SK-N-SH (cell line): ENCODE measurements at regions not wholly inside any gene's neighbourhood (a gene's known extent, or its start where the extent isn't known, plus 50 kb on each side); places are given as distances from the start of the nearest gene placed in this dataset.

Source experiments
- CTCF ChIA-PET: fragments of 300-600, 350-600 bp; formaldehyde crosslinking; extraction: SDS; loops from one replicate; lab custom pipeline; 2021; lab: Yijun Ruan, JAX
- POLR2A ChIA-PET: fragments of 350-600 bp; sonication (Branson Sonifier 250); formaldehyde crosslinking; extraction: SDS; loops from one replicate; lab custom pipeline; 2020; ENCODE audit warnings: antibody characterized with exemption, inconsistent platforms; lab: Yijun Ruan, JAX
- DNase-seq: peaks from one replicate; pipeline ENCODE4 v3.0.0; 2012
- H2AFZ ChIP-seq: fragments of 200-600 bp; sonication (generic); 2 replicates; pipeline ENCODE4 v1.8.1; 2016; ENCODE audit warnings: antibody characterized with exemption, mild to moderate bottlenecking, low read depth
- H3F3A ChIP-seq: fragments of 200-600 bp; sonication (generic); replicated peaks from 2 replicates; pipeline ENCODE3; 2016; ENCODE audit warnings: antibody characterized with exemption, mild to moderate bottlenecking; ENCODE audit not compliant: insufficient read depth
- H3K27ac ChIP-seq, 2 experiments: fragments of 200-500 bp in 1 of 2; fragments of 200-600 bp in 1 of 2; sonication (Bioruptor generic) in 1 of 2; sonication (generic), shearing (Covaris generic) in 1 of 2; 2 replicates each; pipeline versions ENCODE4 v1.5.1 to v1.6.1; 2014 to 2016; ENCODE audit warnings: low read depth in 2 of 2, inconsistent platforms in 1 of 2, low read length in 1 of 2, mild to moderate bottlenecking in 1 of 2, mixed read lengths in 1 of 2
- H3K27me3 ChIP-seq: fragments of 200-600 bp; sonication (generic), shearing (Covaris generic); 2 replicates; pipeline ENCODE4 v1.6.1; 2016; ENCODE audit warnings: mixed run types; ENCODE audit not compliant: insufficient read depth
- H3K36me3 ChIP-seq, 2 experiments: fragments of 200-500 bp in 1 of 2; fragments of 200-600 bp in 1 of 2; sonication (Bioruptor generic) in 1 of 2; sonication (generic) in 1 of 2; replicated peaks in 1 of 2; 2 replicates each; pipeline versions ENCODE3 to v1.5.1; 2014 to 2016; ENCODE audit warnings: low read length in 1 of 2, mild to moderate bottlenecking in 1 of 2; ENCODE audit not compliant: insufficient read depth in 2 of 2, control insufficient read depth in 1 of 2
- H3K4me1 ChIP-seq, 2 experiments: fragments of 200-500 bp in 1 of 2; fragments of 200-600 bp in 1 of 2; sonication (Bioruptor generic) in 1 of 2; sonication (generic), shearing (Covaris generic) in 1 of 2; 2 replicates each; pipeline versions ENCODE4 v1.5.1 to v1.6.1; 2014 to 2016; ENCODE audit warnings: low read depth in 1 of 2, low read length in 1 of 2, mixed run types in 1 of 2; ENCODE audit not compliant: insufficient read depth in 2 of 2, control insufficient read depth in 1 of 2
- H3K4me2 ChIP-seq: fragments of 200-600 bp; sonication (generic), shearing (Covaris generic); 2 replicates; pipeline ENCODE4 v1.6.1; 2017; ENCODE audit warnings: mixed run types
- H3K4me3 ChIP-seq, 2 experiments: fragments of 200-500 bp in 1 of 2; fragments of 200-600 bp in 1 of 2; sonication (Bioruptor generic) in 1 of 2; sonication (generic), shearing (Covaris generic) in 1 of 2; 2 replicates each; pipeline versions ENCODE4 v1.5.1 to v1.8.1; 2014 to 2016; ENCODE audit warnings: low read depth in 2 of 2, inconsistent platforms in 1 of 2, low read length in 1 of 2, mild to moderate bottlenecking in 1 of 2, mixed read lengths in 1 of 2, moderate library complexity in 1 of 2
- H3K79me2 ChIP-seq: fragments of 200-600 bp; sonication (generic); 2 replicates; pipeline ENCODE4 v1.8.1; 2017; ENCODE audit warnings: mild to moderate bottlenecking; ENCODE audit not compliant: insufficient read depth
- H3K9ac ChIP-seq: fragments of 200-600 bp; sonication (generic); 2 replicates; pipeline ENCODE4 v1.6.1; 2017; ENCODE audit warnings: mixed run types
- H3K9me2 ChIP-seq: fragments of 200-600 bp; sonication (generic); 2 replicates; pipeline ENCODE4 v1.6.1; 2017; ENCODE audit warnings: mixed run types
- H3K9me3 ChIP-seq: fragments of 200-600 bp; sonication (generic); 2 replicates; pipeline ENCODE4 v1.6.1; 2017; ENCODE audit warnings: mixed run types, mild to moderate bottlenecking, moderate library complexity
- H4K20me1 ChIP-seq: fragments of 200-600 bp; sonication (generic); 2 replicates; pipeline ENCODE4 v1.6.1; 2017; ENCODE audit warnings: mild to moderate bottlenecking, mixed run types; ENCODE audit not compliant: insufficient read depth
- CTCF ChIP-seq: fragments of 200-600 bp; sonication (generic); IDR thresholded peaks from 2 replicates; pipeline ENCODE4 v1.6.1; 2017; ENCODE audit warnings: antibody characterized with exemption, mild to moderate bottlenecking, moderate library complexity
- GATA2 ChIP-seq: sonication (generic); formaldehyde crosslinking; IDR thresholded peaks from 2 replicates; pipeline ENCODE4 v1.5.0; 2020; ENCODE audit warnings: mild to moderate bottlenecking, missing genetic modification reagents
- JUND ChIP-seq: IDR thresholded peaks from 2 replicates; pipeline ENCODE4 v1.4.0; 2012
- NFIC ChIP-seq: IDR thresholded peaks from 2 replicates; pipeline ENCODE4 v1.4.0; 2012; ENCODE audit warnings: borderline replicate concordance
- NRF1 ChIP-seq: IDR thresholded peaks from 2 replicates; pipeline ENCODE4 v1.6.1; 2012; ENCODE audit warnings: low read depth, mild to moderate bottlenecking, low read length
- POLR2AphosphoS5 ChIP-seq: IDR thresholded peaks from 2 replicates; pipeline ENCODE4 v1.6.1; 2012; ENCODE audit warnings: low read depth, low read length
- RFX5 ChIP-seq: IDR thresholded peaks from 2 replicates; pipeline ENCODE4 v1.6.1; 2012; ENCODE audit warnings: mild to moderate bottlenecking, improper control_type of control experiment, low read length
- SIN3A ChIP-seq: IDR thresholded peaks from 2 replicates; pipeline ENCODE4 v1.6.1; 2012; ENCODE audit warnings: low read depth, mild to moderate bottlenecking, low read length, moderate library complexity, borderline replicate concordance
- SMC3 ChIP-seq: IDR thresholded peaks from 2 replicates; pipeline ENCODE4 v1.6.1; 2012; ENCODE audit warnings: low read depth, low read length, improper control_type of control experiment
- TEAD4 ChIP-seq: IDR thresholded peaks from 2 replicates; pipeline ENCODE4 v1.4.0; 2012; ENCODE audit warnings: mild to moderate bottlenecking, borderline replicate concordance; ENCODE audit not compliant: insufficient read depth
- USF1 ChIP-seq: IDR thresholded peaks from 2 replicates; pipeline ENCODE4 v1.4.0; 2012; ENCODE audit warnings: low read depth, borderline replicate concordance
- YY1 ChIP-seq: IDR thresholded peaks from 2 replicates; pipeline ENCODE4 v1.4.0; 2012; ENCODE audit warnings: low read depth, mild to moderate bottlenecking
- WGBS: methylation state at CpG from one replicate; pipeline ENCODE4 v1.1.6; 2017; ENCODE audit warnings: low lambda C conversion rate; 5-methylcytosine and 5-hydroxymethylcytosine counted together
- TF ChIP-seq, protein P1 (sequence below): fragments of 150-350 bp; IDR thresholded peaks from 2 replicates; pipeline ENCODE4 v1.6.1; 2016; ENCODE audit warnings: mild to moderate bottlenecking, low read depth, low read length
- TF ChIP-seq, protein P2 (sequence below): IDR thresholded peaks from 2 replicates; pipeline ENCODE4; 2012

DNA sequence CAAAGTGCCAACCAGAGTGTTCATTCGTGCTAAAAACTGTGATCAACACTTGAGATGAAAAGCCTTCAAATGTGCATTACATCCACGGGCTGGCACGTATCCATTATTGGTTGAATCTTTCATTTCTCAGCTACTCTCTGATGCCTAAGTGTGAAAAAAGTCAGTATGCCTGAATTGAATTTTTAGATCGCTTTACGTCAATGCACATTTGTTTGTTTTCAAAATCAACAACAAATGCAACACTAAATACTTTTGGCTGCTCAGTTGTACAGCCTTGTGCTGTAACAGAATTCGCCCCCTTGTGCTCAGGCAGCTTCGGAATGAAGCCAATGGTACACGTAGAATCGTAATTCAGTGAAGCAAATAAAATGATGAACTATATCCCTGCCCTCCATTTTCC, 446.5 kb upstream of the NRP1 start (continued):
- TF ChIP-seq, protein P1, sequence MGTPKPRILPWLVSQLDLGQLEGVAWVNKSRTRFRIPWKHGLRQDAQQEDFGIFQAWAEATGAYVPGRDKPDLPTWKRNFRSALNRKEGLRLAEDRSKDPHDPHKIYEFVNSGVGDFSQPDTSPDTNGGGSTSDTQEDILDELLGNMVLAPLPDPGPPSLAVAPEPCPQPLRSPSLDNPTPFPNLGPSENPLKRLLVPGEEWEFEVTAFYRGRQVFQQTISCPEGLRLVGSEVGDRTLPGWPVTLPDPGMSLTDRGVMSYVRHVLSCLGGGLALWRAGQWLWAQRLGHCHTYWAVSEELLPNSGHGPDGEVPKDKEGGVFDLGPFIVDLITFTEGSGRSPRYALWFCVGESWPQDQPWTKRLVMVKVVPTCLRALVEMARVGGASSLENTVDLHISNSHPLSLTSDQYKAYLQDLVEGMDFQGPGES, result no peak
- no peak for TF ChIP-seq RFX5

DNA sequence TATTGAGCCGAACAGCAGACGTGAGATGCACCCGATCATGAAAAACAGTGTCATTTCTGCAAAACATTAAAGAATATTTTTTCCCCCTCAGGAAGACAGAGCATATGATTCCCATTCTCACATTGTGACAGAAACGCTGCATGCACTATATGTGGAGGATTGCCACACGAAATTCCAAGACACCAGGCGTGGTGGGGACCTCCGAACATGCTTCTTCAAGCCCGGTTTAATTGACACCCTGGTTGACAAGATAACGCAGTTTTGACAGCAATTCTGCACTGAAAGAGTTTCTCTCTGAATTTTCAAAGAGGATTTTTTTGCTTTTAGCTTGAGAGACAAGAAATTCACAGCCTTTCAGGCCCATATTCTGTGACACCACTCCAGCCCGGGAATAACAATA, 442.8 kb upstream of the NRP1 start:
- Histone ChIP-seq H3K4me3 (no peak overlapping the region), H4K20me1 (no peaks in the 10 kb centered on the region), H3K27me3 (no peaks in the 10 kb centered on the region), H2AFZ (no peak overlapping the region), H3K4me1 (no peaks in the 10 kb centered on the region), H3K9ac (no peak overlapping the region), H3K79me2 (no peaks in the 10 kb centered on the region), H3K9me3 (no peaks in the 10 kb centered on the region), H3K27ac (no peak overlapping the region), H3K9me2 (no peaks in the 10 kb centered on the region), H3F3A (no peaks in the 10 kb centered on the region), H3K4me2 (no peak overlapping the region), H3K36me3 (no peaks in the 10 kb centered on the region)
- 76% methylated on average over 10 of the region's 10 CpGs for WGBS
- ChIA-PET POLR2A (no interaction called here), CTCF (interaction anchor here (0.6 kb wide), 1 partner anchor 11 kb away, joined by 3 read pairs; no protein-coding TSS in a partner anchor)
- DNase-seq, result no peak
- TF ChIP-seq, protein P2, sequence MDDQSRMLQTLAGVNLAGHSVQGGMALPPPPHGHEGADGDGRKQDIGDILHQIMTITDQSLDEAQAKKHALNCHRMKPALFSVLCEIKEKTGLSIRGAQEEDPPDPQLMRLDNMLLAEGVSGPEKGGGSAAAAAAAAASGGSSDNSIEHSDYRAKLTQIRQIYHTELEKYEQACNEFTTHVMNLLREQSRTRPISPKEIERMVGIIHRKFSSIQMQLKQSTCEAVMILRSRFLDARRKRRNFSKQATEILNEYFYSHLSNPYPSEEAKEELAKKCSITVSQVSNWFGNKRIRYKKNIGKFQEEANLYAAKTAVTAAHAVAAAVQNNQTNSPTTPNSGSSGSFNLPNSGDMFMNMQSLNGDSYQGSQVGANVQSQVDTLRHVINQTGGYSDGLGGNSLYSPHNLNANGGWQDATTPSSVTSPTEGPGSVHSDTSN, result no peak
- TF ChIP-seq NFIC (no peak), NRF1 (no peak), JUND (no peak)

DNA sequence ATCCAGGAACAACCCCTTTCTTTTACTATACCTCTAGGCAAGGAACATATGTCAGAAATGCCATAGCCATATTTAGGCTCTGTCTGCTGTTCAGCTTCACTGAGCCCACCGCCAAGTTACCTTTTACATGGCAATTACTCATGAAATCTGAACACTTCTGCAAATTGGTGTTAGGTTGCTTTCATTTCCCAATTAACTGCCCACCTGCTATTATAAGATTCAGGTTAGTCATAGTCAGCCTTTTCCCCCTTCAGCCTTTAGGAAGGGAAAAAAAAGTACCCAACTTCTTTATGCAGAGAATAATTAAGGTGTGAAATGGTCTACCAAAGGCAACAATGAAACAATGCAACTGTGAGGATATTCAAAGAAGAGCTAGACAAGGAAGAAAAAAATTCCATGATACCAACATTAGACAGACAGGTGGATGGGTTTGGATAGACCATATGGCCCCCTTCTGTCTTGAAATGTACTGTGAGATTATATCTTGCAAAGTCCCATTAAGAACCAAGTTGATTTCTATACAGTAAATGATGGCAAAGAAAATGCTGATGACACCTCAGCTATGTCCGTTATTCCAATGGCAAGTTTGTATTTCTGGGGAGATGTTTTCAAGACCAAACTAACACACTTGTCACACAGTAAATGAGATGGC, 442.1 kb upstream of the NRP1 start:
- no peaks in the 10 kb centered on the region for H3K79me2 ChIP-seq
- H4K20me1 ChIP-seq, result no peaks in the 10 kb centered on the region
- no peak overlapping the region for H2AFZ ChIP-seq
- H3K27ac ChIP-seq, result no peak overlapping the region
- H3K9me3 ChIP-seq, result no peaks in the 10 kb centered on the region
- no peak overlapping the region for H3K4me2 ChIP-seq
- DNase-seq, result no peak
- no peaks in the 10 kb centered on the region for H3K4me1 ChIP-seq
- POLR2A ChIA-PET, result no interaction called here
- H3K9me2 ChIP-seq, result no peaks in the 10 kb centered on the region
- no peak overlapping the region for H3K9ac ChIP-seq
- TF ChIP-seq CTCF, result no peak
- TF ChIP-seq SIN3A, result no peak
- no peak for TF ChIP-seq POLR2AphosphoS5
- TF ChIP-seq YY1, result no peak
- TF ChIP-seq GATA2, result no peak
- TF ChIP-seq, protein P2, result no peak
- no peak for TF ChIP-seq NFIC
- no peak for TF ChIP-seq JUND
- no peak for TF ChIP-seq SMC3
- no peak for TF ChIP-seq USF1
- no peak for TF ChIP-seq TEAD4
- H3F3A ChIP-seq, result no peaks in the 10 kb centered on the region
- H3K4me3 ChIP-seq, result no peak overlapping the region
- no peaks in the 10 kb centered on the region for H3K27me3 ChIP-seq
- no peaks in the 10 kb centered on the region for H3K36me3 ChIP-seq
- CTCF ChIA-PET, result interaction anchor here (0.6 kb wide), 1 partner anchor 10 kb away, joined by 3 read pairs; no protein-coding TSS in a partner anchor
- WGBS, result 84% methylated on average over 2 of the region's 2 CpGs
